H9 (cell line): ENCODE measurements at regions not wholly inside any gene's neighbourhood (a gene's known extent, or its start where the extent isn't known, plus 50 kb on each side); places are given as distances from the start of the nearest gene placed in this dataset.

Experiments
- DNase-seq: peaks from one replicate; pipeline ENCODE4 v3.0.0-alpha.2; 2017
- H2AFZ ChIP-seq: one replicate; pipeline ENCODE4 v1.6.1; 2013; ENCODE audit warnings: mild to moderate bottlenecking, low read length, control low read depth, moderate library complexity
- H2AK5ac ChIP-seq: 2 replicates; pipeline ENCODE4 v1.6.1; 2013; ENCODE audit warnings: low read length, control low read depth, mixed read lengths; ENCODE audit not compliant: insufficient read length
- H2BK120ac ChIP-seq: one replicate; pipeline ENCODE4 v1.6.1; 2013; ENCODE audit warnings: low read depth, mild to moderate bottlenecking, low read length, control low read depth, inconsistent platforms; ENCODE audit not compliant: poor library complexity, severe bottlenecking
- H2BK12ac ChIP-seq: 2 replicates; pipeline ENCODE4 v1.6.1; 2013; ENCODE audit warnings: low read length, control low read depth, mixed read lengths, low read depth; ENCODE audit not compliant: insufficient read length
- H2BK15ac ChIP-seq: 2 replicates; pipeline ENCODE4 v1.6.1; 2013; ENCODE audit warnings: low read depth, low read length, control low read depth
- H2BK20ac ChIP-seq: one replicate; pipeline ENCODE4 v1.6.1; 2013; ENCODE audit warnings: low read depth, mild to moderate bottlenecking, low read length, control low read depth, inconsistent platforms; ENCODE audit not compliant: poor library complexity, severe bottlenecking
- H2BK5ac ChIP-seq: 2 replicates; pipeline ENCODE4 v1.6.1; 2013; ENCODE audit warnings: low read length, control low read depth, mixed read lengths; ENCODE audit not compliant: insufficient read length
- H3K14ac ChIP-seq: 2 replicates; pipeline ENCODE4 v1.6.1; 2013; ENCODE audit warnings: low read length, control low read depth; ENCODE audit not compliant: insufficient read depth
- H3K18ac ChIP-seq: 2 replicates; pipeline ENCODE4 v1.6.1; 2013; ENCODE audit warnings: low read depth, mild to moderate bottlenecking, mixed read lengths, low read length, control low read depth; ENCODE audit not compliant: insufficient read length
- H3K23ac ChIP-seq: 2 replicates; pipeline ENCODE4 v1.6.1; 2013; ENCODE audit warnings: low read length, control low read depth, mixed read lengths, low read depth; ENCODE audit not compliant: insufficient read length
- H3K23me2 ChIP-seq: 2 replicates; pipeline ENCODE4 v1.6.1; 2013; ENCODE audit warnings: low read depth, mild to moderate bottlenecking, mixed read lengths, low read length, control low read depth; ENCODE audit not compliant: insufficient read length, poor library complexity, severe bottlenecking
- H3K27ac ChIP-seq: 2 replicates; pipeline ENCODE4 v1.5.1; 2013; ENCODE audit warnings: low read length, control low read depth, mixed read lengths, low read depth; ENCODE audit not compliant: insufficient read length
- H3K27me3 ChIP-seq: 2 replicates; pipeline ENCODE4 v1.6.1; 2013; ENCODE audit warnings: low read length, control low read depth, inconsistent platforms; ENCODE audit not compliant: insufficient read depth
- H3K4ac ChIP-seq: 2 replicates; pipeline ENCODE4 v1.6.1; 2013; ENCODE audit warnings: low read depth, mild to moderate bottlenecking, control low read depth, inconsistent platforms, low read length, moderate library complexity
- H3K4me1 ChIP-seq: 2 replicates; pipeline ENCODE4 v1.6.1; 2013; ENCODE audit warnings: low read length, control low read depth, inconsistent platforms; ENCODE audit not compliant: insufficient read depth
- H3K4me2 ChIP-seq: 2 replicates; pipeline ENCODE4 v1.6.1; 2013; ENCODE audit warnings: low read length, control low read depth, mixed read lengths; ENCODE audit not compliant: insufficient read length, insufficient read depth
- H3K56ac ChIP-seq: 2 replicates; pipeline ENCODE4 v1.6.1; 2013; ENCODE audit warnings: low read depth, mild to moderate bottlenecking, mixed read lengths, low read length, control low read depth; ENCODE audit not compliant: insufficient read length
- H3K79me1 ChIP-seq: 2 replicates; pipeline ENCODE4 v1.6.1; 2013; ENCODE audit warnings: low read depth, mild to moderate bottlenecking, moderate library complexity, low read length, control low read depth, inconsistent platforms; ENCODE audit not compliant: insufficient read depth, poor library complexity, severe bottlenecking
- H3K79me2 ChIP-seq: 2 replicates; pipeline ENCODE4 v1.6.1; 2013; ENCODE audit warnings: low read length, control low read depth, inconsistent platforms; ENCODE audit not compliant: insufficient read depth
- H3K9ac ChIP-seq: 2 replicates; pipeline ENCODE4 v1.6.1; 2013; ENCODE audit warnings: low read length, control low read depth, mixed read lengths; ENCODE audit not compliant: insufficient read length; ENCODE audit errors: extremely low read depth
- H3K9me3 ChIP-seq: one replicate; pipeline ENCODE4 v1.6.1; 2013; ENCODE audit warnings: low read depth, low read length, inconsistent platforms; ENCODE audit not compliant: control insufficient read depth
- H3T11ph ChIP-seq: one replicate; pipeline ENCODE4 v1.6.1; 2013; ENCODE audit warnings: mild to moderate bottlenecking, low read length, control low read depth, inconsistent platforms
- H4K20me1 ChIP-seq: one replicate; pipeline ENCODE4 v1.6.1; 2013; ENCODE audit not compliant: control insufficient read depth, insufficient read length, insufficient read depth
- H4K5ac ChIP-seq: 2 replicates; pipeline ENCODE4 v1.6.1; 2013; ENCODE audit warnings: low read depth, mild to moderate bottlenecking, mixed read lengths, low read length, control low read depth; ENCODE audit not compliant: insufficient read length
- H4K8ac ChIP-seq: replicated peaks from 2 replicates; pipeline ENCODE4 v1.6.1; 2013; ENCODE audit warnings: low read length, control low read depth, mixed read lengths, low read depth; ENCODE audit not compliant: insufficient read length
- H4K91ac ChIP-seq: 2 replicates; pipeline ENCODE4 v1.6.1; 2013; ENCODE audit warnings: low read depth, mild to moderate bottlenecking, moderate library complexity, mixed read lengths, low read length, control low read depth; ENCODE audit not compliant: insufficient read length
- H3K27ac Mint-ChIP-seq, 3 experiments: 2 replicates in 2 of 3; 3 replicates in 1 of 3; pipeline ENCODE4 v1.8.0; 2020 to 2021; ENCODE audit warnings: mixed read lengths in 3 of 3, mild to moderate bottlenecking in 1 of 3, moderate library complexity in 1 of 3
- H3K27me3 Mint-ChIP-seq: 2 replicates; pipeline ENCODE4 v1.8.0; 2021; ENCODE audit warnings: low read depth, mild to moderate bottlenecking, moderate library complexity, mixed read lengths
- H3K36me3 Mint-ChIP-seq, 3 experiments: 2 replicates in 2 of 3; 3 replicates in 1 of 3; pipeline ENCODE4 v1.8.0; 2020 to 2021; ENCODE audit warnings: low read depth in 3 of 3, mixed read lengths in 3 of 3; ENCODE audit not compliant: insufficient read depth in 1 of 3
- H3K4me1 Mint-ChIP-seq, 2 experiments: 2 replicates each; pipeline ENCODE4 v1.8.0; 2020; ENCODE audit warnings: mixed read lengths in 2 of 2
- H3K4me3 Mint-ChIP-seq, 2 experiments: 2 replicates in 1 of 2; 3 replicates in 1 of 2; pipeline ENCODE4 v1.8.0; 2020 to 2021; ENCODE audit warnings: mild to moderate bottlenecking in 2 of 2, mixed read lengths in 2 of 2, moderate library complexity in 1 of 2
- H3K9me3 Mint-ChIP-seq, 2 experiments: 2 replicates in 1 of 2; 3 replicates in 1 of 2; pipeline ENCODE4 v1.8.0; 2020; ENCODE audit warnings: mild to moderate bottlenecking in 2 of 2, mixed read lengths in 2 of 2, moderate library complexity in 1 of 2
- CTCF ChIP-seq: fragments of 200-600 bp; sonication (generic); conservative IDR thresholded peaks from 3 replicates; pipeline ENCODE4 v1.8.0; 2021; ENCODE audit warnings: antibody characterized with exemption, mild to moderate bottlenecking
- WGBS: extraction: QIAGEN DNeasy Blood & Tissue Kit; methylation state at CpG from one replicate; pipeline ENCODE4 v1.1.7; 2013; ENCODE audit warnings: missing lambda C conversion rate, low lambda C conversion rate, mixed read lengths; ENCODE audit not compliant: insufficient read length; ENCODE audit errors: extremely low coverage; 5-methylcytosine and 5-hydroxymethylcytosine counted together

- no peaks in the 10 kb centered on the region for H4K20me1 ChIP-seq
- Mint-ChIP-seq H3K4me3 (no peak overlapping the region), H3K4me1 (no peaks in the 10 kb centered on the region; a peak in 1 of 4 replicates), H3K27ac (no peak overlapping the region), H3K9me3 (peaks cover 3 to 4% of the 10 kb centered on the region in 2 experiments; a peak in 4 of 5 replicates), H3K36me3 (peaks cover 0 to 4% (median 2%) of the 10 kb centered on the region in 3 experiments; a peak in 1 of 7 replicates), H3K27me3 (no peaks in the 10 kb centered on the region)
- no peak overlapping the region for H3T11ph ChIP-seq
- no CpG with 5 or more reads among the region's 5 CpGs for WGBS
- H2AK5ac ChIP-seq = no peak overlapping the region
- H3K9me3 ChIP-seq = no peaks in the 10 kb centered on the region
- no peak overlapping the region for H3K27ac ChIP-seq
- no peak overlapping the region for H2BK20ac ChIP-seq
- no peak overlapping the region for H3K18ac ChIP-seq
- H3K4me2 ChIP-seq = no peak overlapping the region
- H3K4me1 ChIP-seq = no peaks in the 10 kb centered on the region; the same call in 1 of the 2 replicates
- no peak overlapping the region for H2BK120ac ChIP-seq
- no peak for DNase-seq
- H4K91ac ChIP-seq = no peak overlapping the region
- no peak overlapping the region for H3K23ac ChIP-seq
- no peak overlapping the region for H2AFZ ChIP-seq
- H3K4ac ChIP-seq = no peak overlapping the region
- H3K79me2 ChIP-seq = no peaks in the 10 kb centered on the region
- no peak overlapping the region for H2BK5ac ChIP-seq
- no peak overlapping the region for H4K8ac ChIP-seq
- no peak overlapping the region for H3K56ac ChIP-seq
- H3K23me2 ChIP-seq = no peaks in the 10 kb centered on the region
- TF ChIP-seq CTCF = no peak
- H3K27me3 ChIP-seq = no peaks in the 10 kb centered on the region
- no peaks in the 10 kb centered on the region for H3K79me1 ChIP-seq
- no peak overlapping the region for H2BK15ac ChIP-seq
- H3K14ac ChIP-seq = no peak overlapping the region
- no peak overlapping the region for H3K9ac ChIP-seq
- no peak overlapping the region for H4K5ac ChIP-seq
- H2BK12ac ChIP-seq = no peak overlapping the region
Observed at GRCh38 chr17:62179525-62180161, 114.6 kb upstream of the MED13 start.
